SHP77 (cell line): ENCODE measurements at regions not wholly inside any gene's neighbourhood (a gene's known extent, or its start where the extent isn't known, plus 50 kb on each side); places are given as distances from the start of the nearest gene placed in this dataset.

Source experiments
- DNase-seq, 2 experiments: peaks; one replicate each; lab custom pipeline; 2025; lab: John Stamatoyannopoulos, UW

DNA sequence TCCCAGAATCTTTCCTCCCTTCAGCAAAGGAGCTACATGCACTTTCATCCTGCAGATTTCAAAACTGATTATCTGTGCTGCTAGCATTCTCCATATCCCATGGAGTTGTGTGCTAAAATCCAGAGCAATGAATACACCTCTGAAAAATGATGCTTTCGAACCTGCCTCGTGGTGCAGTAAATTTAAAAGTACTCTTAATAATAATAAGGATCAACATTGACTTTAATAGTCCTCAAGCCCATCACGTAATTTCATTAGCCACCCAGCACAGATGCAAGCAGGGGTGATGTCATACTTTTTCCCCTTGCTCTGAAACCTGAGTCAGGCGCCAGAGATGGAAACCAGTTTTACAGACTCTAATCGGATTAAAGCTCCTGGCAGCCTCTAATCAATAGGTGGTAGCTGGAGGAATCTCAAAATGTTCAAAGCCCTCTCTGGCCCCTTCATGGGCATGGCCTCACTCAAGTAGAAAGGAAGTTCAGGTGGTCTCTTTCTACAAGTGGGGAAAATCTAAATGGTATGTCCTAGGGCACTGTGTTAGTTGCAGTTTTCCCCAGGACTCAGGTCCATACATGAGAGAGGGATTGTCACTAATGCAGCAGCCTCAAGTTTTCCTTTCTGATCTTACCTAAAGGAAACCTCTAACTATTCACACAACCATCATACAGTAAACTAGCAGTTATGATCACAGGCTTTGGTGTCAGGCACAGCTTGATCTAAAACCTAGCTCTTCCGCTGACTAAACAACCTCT, 221.6 kb upstream of the SLC30A5 start:
- DNase-seq = peak; percentile 11 to 19

DNA sequence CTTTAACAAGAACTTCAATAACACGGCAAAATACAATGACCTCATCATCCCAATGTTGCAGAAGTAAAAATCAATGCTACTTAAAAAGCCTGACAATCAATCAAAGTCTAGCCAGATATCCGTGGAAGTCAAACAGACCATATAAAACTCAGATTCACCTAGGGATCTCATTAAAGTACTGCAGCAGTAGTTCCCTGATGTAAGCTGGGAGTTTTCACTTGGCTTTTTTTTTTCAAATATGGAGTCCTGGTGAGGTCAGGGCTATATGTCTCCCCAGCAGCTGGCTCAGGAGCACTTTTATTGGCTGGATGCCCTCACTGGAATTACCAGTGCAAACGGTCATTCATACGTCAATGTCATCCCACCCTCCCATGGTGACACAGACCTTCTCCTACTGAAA, 220.6 kb upstream of the SLC30A5 start:
- peak; percentile 6 to 32 for DNase-seq

DNA sequence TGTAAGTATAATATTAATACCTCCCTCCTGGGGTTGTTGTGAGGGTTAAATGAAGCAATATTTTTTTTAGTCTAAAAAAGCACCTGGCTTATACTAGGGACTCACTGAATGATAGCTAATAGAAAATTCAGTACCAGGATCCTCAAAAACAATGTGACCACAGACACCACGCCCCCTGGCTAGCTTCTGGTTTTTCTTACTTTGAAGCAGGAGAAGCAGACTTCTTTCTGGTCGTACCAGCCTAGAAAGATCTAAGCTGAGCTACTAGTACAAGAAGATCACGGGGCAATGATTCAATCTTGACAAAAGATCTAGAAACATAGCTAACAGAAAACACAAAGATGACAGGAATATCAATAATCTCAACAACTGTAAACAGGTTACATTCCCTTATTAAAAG, 218.5 kb upstream of the SLC30A5 start:
- DNase-seq = no peak

DNA sequence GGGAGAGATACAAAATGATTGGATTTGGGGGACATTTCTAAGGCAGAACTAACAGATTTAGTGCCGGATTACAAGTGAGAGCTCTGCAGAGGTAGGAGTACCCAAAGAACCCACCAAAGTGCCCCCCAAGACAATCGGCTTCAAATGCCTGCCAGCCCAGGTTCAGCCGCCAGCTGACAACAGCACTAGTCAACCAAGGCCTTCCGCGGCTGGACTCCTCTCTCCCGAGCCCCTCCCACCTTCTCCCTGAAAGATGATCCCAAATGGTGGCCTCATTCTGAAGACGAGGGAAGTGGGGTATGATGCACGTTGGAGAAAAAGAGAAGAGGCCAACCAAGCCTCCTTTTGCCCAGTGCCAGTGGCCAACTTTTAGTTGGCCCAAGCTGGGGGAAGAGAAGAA, 210.4 kb upstream of the SLC30A5 start:
- DNase-seq = no peak

DNA sequence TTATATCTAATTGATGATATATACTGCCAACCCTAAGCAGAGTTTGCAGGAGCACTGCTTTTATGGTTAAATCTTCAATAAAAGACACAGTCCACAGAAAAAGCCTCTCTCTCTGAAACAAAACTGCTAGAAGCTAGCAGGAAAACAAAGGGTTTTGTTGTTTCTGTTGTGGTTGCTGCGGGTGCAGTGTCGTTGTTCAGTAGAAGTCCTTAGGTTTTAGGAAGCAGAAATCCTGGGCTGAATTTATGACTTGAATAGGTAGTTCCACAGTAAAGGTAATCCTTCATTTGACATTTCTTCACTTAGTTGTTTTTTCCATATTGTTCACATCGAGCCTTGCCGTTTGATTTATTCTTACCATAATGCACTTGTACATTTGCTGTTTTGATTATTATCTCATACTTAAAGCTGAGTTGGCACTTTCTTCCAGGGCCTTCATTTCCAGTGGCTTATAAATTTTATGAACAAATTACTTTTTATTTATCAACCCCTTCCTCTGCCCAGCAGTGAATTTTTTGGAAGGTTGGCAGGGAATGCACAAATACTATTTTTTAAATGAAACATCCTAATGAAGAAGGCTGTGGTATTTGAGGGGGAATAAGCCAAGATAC, 209.6 kb upstream of the SLC30A5 start:
- DNase-seq = no peak

DNA sequence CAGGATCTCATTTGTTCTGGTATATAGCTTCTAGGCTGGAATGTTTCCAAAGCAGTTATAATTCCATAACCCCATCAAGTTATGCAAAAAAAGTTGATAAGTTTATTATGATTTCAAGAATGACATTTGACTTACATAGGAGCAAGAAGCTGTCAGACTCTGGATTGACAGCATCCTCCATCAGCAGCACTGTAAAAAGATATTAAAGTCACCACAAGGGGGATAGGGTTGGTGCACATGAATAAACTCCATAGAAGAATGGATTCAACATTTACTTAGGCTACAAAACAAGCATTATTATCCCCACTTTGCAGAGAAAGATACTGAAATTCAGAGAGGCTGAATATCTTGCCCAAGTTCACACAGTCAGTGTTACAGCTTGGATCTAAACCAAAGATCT, 208.9 kb upstream of the SLC30A5 start:
- DNase-seq = peak; percentile 6 to 7

DNA sequence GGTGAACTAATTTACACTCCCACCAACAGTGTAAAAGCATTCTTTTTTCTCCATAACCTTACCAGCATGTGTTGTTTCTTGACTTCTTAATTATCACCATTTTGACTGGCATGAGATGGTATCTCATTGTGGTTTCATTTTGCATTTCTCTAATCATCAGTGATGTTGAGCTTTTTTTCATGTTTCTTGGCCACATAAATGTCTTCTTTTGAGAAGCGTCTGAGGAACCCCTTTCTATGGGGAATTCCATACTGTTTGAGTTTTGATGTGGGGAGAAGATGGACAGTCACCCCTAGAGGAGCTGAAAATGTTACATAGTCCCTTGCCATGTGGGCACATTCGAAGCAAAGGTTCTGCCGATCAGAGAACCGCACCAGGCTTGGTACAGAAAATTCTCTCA, 207.0 kb upstream of the SLC30A5 start:
- DNase-seq = no peak

DNA sequence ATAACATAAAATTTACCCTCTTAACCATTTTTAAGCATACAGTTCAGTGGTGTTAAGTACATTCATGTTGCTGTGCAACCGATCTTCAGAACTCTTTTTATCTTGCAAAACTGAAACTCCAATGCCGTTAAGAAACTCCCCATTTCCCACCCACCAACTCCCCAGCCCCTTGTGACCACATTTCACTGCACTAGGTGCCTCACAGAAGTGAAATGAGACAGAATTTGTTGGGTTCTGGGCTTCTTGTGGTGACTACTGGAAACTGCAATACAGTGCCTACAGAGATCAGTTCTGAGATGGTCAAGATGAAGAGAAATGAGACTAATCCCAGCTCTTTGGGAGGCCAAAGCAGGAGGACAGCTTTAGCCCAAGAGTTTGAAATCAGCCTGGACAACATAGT, 202.1 kb upstream of the SLC30A5 start:
- no peak for DNase-seq

DNA sequence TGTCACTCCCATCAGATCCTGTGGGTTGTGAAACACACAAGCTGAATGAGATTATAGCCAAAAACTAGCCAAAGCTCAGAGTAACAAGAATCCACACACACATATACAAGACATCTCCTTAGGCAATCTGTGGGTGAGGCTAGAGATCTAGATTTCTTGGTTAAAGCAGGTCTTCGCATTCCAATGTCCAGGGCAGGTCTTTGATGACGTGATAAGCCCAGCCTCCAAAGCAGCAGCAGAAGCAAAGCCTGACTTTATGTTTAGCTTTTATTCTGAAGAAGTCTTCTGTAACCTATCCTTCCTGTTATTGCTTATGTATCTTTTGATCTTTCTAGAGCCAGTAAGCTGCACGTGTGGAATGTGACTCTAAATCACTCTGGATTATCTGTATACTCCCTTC, 199.1 kb upstream of the SLC30A5 start:
- DNase-seq = no peak

DNA sequence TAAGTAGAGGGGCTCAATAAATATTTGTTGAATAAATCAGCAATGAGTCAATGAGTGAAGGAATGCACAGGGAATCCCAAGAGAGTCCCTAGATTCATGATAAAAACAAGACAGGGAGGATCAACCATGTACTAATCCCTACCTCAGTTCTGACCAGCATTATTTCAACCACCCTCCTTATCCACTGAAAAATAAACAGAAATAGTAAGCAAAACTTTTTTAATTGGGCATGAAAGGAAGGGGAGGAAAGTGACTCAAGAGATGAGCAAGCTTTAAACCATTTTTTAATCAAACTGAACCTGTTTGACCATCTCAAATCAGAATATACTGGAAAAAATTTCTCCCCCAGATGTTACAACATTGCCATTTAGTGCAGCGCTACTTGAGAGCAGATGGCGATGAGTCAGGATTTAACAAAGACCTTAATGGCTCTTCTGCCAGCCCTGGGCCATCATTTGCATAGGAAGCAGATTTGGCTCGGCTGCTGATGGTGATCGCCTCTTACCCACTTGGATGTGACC, 194.8 kb upstream of the SLC30A5 start:
- peak; percentile 52 to 69 for DNase-seq

DNA sequence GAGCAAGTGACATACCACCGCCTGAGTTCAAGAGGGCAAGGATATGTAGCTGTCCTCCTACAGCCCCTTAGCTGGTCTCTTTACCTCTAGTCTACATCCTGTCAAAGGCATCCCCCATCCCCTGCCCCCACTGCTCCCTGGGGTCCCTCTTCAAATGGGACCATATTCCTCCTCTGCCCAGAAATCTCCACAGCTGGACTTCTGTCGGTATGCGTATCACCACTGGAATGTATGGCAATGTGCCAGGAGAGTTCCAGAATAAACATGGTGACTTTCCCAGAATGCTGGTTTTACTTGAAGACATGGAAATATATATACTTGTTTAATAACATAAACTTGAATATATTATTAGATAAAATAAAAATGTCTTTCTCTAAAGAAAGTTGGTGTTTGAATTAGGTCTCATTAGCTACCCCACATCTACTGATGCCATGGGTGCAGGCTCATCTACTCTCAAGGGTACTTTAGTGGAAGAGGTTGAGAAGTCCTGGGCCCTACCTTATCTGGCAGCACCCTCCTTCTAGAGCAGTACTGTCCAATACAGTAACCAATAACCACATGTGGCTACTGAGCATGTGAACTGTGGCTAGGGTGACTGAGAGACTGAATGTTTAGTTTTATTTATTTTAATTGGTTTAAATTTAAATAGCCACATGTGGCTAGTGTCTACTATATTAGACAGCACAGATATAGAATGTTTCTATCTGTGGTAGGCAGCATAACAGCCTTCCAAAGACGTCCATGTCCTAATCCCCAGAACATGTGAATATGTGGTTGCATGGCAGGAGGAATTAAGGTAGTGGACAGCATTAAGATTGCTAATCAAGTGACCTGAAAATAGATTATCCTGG, 181.7 kb upstream of the SLC30A5 start:
- DNase-seq = no peak

DNA sequence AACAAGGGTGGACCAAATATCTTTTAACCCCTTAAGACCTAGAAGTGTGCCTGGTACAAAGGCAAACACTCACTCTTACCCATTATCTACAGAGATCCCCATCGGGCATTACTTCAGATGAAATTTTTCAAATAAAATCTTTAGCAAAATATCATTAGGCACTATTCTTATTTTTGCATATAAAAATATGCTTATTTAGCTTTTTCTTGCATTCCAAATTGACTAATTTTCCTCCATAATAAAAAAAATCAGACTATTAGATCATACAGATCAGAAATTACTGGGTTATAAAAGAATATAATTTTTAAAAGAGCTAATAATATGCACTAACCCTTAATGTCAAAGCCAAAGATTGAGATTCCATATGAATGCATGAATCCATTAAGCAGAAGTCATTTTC, 178.7 kb upstream of the SLC30A5 start:
- DNase-seq = no peak

DNA sequence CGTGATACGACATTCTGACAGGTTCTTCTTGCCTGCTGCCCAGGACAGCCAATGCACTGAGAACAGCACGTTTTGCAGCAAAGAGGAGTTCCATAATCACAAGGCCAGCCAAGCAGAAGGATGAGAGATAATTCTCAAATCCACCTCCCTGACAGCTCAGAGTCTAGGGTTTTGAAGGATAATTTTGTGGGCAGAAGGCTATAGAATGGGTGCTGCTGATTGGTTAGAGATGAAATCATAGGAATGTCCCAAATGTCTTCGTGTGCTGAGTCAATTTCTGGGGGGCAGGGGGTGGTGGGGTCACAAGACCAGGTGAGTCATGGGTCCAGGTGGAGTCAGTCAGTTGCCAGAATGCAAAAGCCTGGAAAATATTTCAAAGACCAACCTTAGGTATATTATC, 175.5 kb upstream of the SLC30A5 start:
- no peak for DNase-seq

DNA sequence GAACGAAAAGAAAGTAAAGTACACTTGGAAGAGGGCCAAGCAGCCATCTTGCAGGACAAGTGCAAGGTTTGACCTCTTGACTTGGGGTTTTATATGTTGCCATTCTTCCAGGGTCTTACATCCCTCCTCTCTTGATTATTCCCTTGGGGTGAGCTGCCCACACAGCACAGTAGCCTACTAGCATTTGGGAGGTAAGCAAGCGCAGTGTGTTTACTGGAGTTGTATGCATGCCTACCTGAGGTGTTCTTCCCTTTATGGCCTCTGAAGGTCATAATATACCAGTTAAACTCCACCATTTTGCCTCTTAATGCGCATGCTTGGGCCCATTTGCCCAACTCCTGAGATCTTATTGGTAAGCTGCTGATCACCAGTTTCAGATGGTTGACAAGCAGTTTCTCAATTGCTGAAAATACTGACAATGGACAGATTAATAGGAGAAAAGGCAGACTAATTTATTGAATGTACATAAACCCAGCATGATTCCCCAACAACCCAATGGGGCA, 173.8 kb upstream of the SLC30A5 start:
- DNase-seq = no peak

DNA sequence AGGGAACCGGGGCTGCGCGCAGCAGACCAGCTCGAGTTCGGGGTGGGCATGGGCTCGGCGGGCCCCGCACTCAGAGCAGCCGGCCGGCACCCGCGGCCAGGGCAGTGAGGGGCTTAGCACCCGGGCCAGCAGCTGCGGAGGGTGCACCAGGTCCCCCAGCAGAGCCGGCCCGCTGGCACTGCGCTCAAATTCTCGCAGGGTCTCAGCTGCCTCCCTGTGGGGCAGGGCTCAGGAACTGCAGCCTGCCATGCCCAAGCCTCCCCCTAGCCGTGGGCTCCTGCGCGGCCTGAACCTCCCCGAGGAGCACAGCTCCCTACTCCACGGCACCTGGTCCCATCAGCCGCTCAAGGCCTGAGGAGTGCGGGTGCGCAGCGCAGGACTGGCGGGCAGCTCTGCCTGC, 172.9 kb upstream of the SLC30A5 start:
- no peak for DNase-seq

DNA sequence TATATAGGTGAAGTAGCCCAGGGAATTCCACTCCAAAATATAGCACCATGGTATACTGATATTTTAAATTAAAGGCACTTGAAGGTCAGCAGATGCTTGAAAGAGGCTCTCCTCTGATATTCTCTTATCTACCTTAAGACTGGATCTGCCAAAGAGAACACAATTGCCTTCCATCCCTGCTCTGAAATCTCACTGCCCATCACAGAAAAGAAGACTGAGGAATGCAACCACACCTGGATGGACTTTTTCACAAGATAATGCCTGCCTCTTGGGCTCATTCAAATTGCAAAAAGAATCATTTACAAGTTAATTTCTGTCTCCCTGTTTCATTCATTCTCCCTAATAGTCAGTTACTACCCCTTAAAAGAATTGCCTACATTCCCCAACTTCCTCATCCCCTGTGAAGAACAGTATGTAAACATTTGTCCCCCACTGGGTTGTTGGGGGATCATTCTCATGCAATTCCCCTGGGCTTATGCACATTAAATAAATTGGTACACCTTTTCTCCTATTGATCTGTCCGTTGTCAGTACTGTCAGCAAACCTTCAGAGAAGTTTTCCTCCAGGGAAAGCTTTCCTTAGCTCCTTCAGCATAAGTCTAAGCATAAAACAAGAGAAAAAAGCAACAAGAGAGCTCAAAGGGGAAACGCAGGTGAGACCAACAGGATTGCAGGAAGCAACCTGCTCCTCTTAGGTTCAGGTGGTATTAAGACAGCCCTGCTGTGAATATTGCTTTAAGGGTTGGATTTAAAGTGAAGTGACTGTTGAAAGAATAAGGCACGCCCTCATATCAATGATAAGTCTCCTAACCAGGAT, 171.4 kb upstream of the SLC30A5 start:
- no peak for DNase-seq

DNA sequence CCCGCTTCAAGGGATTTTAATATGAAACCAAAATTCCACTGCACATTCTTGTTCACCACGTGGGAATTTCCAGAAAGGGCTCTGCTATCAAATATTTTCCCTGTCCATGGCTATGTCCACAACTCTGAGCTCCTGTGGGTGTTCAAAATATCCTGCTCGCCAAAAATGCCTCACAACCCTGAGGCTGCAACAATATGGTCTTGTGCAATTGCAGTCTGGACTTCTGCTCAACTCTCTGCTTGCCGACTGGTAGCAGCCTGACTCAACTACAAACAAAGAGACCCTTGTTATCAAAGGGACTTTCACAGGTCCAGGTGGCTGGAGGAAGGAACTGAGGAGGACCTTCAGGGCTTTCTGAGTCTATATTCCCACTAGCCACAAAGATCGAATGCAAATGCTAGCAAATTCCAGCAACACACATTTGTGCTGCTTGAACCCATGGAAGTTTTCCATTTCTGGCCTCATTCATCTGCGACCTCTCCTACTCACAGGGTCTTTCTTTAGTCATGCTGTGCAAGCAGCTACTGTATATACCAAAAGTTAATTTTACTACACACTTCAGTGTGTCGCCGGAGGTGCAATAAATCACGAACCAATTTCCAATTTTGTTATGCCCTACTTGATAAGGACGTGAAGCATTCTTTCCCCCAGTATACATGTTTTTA, 169.2 kb upstream of the SLC30A5 start:
- DNase-seq = no peak

DNA sequence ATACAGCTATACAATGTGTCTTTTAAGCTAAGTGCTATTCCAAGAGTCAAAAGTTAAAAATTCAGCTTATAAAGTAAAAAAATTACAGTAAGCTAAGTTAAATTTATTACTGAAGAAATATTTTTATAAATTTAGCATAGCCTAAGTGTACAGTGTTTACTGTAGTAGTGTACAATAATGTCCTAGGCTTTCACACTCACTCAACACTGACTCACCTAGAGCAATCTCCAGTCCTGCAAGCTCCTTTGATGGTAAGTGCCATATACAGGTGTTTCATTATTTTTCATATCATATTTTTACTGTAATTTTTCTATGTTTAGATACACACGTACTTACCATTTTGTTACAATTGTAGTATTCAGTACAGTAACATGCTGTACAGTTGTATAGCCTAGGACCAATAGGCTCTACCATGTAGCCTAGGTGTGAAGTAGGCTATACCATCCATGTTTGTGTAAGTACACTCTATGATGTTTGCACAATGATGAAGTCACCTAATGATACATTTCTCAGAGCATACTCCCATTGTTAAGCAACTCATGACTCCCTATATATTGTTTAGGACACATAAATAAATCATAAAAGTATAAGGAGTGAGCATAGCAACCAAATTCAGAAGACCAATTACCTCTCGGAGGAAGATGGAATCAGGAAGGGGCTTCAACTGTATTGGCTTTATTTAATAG, 165.1 kb upstream of the SLC30A5 start:
- no peak for DNase-seq

DNA sequence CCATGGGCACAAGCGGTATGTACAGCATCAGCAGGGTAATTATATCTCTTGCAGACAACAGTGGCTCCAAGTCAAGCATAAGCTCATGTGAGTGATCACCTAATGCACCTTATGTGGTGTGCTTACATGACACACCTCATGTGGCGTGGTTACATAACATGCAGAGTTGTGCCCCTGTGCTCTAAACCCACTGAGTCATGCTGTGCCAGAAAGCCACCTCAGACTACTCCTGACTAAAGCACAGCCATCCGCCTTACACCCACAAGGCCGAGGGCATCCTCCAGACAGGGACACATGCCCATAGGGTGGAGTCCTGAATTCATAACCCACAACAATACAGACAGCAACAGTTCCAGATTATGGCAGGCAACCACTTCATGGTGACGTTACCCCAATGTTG, 163.7 kb upstream of the SLC30A5 start:
- DNase-seq = no peak

DNA sequence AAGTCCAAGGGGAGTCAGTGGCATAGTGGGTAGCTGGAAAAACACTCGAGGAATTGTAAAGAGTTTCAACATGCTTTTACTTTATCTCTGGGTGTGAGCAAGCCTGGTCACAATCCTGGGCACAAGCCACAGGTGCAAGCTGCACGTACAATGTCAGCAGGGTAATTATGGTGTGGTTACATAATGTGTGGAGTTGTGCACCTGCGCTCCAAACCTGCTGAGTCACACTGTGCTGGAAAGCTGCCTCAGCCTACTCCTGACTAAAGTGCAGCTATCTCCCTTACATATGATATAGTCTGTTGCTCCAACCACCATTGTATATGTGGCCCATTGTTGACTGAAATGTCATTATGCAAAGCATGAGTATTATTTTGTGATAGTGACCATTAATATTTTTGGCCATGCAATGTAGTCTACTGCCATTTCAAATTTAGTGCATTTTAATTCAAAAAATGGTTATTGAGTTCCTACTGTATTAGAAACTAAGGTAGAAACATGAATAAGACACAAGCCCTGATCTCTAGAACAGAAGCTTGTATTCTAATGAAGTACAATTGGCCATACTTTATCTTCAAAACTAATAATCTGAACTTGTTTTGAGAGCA, 160.9 kb upstream of the SLC30A5 start:
- no peak for DNase-seq
